GM18868 (cell line): ENCODE measurements at regions not wholly inside any gene's neighbourhood (a gene's known extent, or its start where the extent isn't known, plus 50 kb on each side); places are given as distances from the start of the nearest gene placed in this dataset.
"Not testable (repeated sequence)": the region's sequence is repeated elsewhere in the genome, so short reads cannot be mapped to it uniquely, and the experiment has no call there.

Source experiments
- ATAC-seq: cut with Tn5 transposase; IDR thresholded peaks from one replicate; pipeline ENCODE4 v1.9.1; 2021; ENCODE audit warnings: mild to moderate bottlenecking, moderate library complexity; ENCODE audit not compliant: unreplicated experiment

DNA sequence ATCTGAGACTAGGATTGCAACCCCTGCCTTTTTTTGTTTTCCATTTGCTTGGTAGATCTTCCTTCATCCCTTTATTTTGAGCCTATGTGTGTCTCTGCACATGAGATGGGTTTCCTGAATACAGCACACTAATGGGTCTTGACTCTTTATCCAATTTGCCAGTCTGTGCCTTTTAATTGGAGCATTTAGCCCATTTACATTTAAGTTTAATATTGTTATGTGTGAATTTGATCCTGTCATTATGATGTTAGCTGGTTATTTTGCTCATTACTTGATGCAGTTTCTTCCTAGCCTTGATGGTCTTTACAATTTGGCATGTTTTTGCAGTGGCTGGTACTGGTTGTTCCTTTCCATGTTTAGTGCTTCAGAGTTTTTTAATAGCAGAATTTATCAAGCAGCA, 228.4 kb upstream of the ADRA1B start:
- ATAC-seq: not testable (repeated sequence)

DNA sequence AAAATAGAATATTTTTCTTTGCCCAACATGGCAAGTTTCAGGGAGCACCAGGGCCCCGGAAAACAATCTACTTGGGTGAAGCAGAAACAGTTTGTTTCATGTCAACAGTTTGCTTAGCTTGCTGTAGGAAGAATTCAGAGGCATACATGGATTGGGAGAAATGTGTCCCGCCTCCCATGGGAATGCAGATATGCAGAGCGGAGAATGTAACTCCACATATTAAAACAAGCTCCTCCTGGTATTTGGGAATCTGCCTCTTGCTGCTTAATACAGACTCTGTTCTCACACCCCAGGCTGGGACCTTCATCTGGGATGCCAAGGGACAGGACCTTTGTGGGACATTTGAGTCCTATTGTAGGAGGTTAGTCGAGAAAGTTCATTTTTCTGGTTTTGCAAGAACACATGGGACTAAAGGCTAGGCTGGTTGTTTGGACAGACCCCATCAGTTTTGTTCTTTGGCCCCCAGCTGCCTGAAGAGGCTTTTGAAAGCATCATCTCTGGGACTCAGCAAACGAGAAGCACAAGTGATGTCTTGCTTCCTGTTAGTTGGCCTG, 220.5 kb upstream of the ADRA1B start:
- ATAC-seq: no peak

- ATAC-seq: no peak
Observed at GRCh38 chr5:159697530-159697929, 218.8 kb upstream of the ADRA1B start.

DNA sequence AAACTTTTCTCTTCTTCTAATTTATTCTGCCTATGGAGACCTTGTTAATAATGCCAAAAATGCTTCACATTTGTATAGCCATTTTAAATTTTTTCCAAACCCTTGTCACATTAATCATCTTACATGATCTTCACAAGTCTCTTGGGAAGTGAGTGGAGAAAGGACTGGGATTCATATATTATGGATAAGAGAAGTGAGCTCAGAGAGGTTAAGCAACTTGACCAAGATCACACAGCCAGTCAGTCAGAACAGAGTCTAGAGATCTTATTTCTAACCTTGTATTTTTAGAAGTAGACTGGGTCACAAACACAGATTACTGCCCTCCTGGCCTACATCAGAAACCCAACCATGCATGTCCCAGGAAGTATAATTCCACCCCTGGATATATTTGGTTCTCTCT, 218.0 kb upstream of the ADRA1B start:
- no peak for ATAC-seq

- no peak for ATAC-seq
Observed at GRCh38 chr5:159700016-159700415, 216.3 kb upstream of the ADRA1B start.

- ATAC-seq: no peak
Observed at GRCh38 chr5:159702301-159702700, 214.0 kb upstream of the ADRA1B start.

- no peak for ATAC-seq
Observed at GRCh38 chr5:159702826-159703225, 213.5 kb upstream of the ADRA1B start.

DNA sequence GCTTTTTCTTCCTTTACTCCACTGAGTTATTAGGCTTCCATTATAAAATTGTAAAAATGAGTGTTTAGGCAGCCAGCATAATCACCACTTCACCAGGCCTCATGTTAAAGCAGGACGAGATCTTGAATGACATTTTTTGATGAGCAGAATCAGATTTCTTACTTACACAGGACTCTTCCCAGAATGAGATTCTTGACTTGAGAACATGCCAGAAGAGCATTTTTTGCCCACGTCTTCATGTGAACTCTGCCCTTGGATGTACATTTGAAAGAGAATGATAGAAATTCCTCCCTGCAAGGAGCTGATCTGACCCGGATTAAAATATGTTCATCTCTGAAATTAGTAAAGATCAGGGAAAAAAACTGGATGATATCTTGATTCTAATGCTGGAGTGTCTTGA, 212.1 kb upstream of the ADRA1B start:
- ATAC-seq: no peak

GRCh38 chr5:159705948-159706347, 210.3 kb upstream of the ADRA1B start:
- no peak for ATAC-seq

GRCh38 chr5:159708090-159708489, 208.2 kb upstream of the ADRA1B start:
- no peak for ATAC-seq

- no peak for ATAC-seq
Observed at GRCh38 chr5:159712672-159713071, 203.6 kb upstream of the ADRA1B start.

DNA sequence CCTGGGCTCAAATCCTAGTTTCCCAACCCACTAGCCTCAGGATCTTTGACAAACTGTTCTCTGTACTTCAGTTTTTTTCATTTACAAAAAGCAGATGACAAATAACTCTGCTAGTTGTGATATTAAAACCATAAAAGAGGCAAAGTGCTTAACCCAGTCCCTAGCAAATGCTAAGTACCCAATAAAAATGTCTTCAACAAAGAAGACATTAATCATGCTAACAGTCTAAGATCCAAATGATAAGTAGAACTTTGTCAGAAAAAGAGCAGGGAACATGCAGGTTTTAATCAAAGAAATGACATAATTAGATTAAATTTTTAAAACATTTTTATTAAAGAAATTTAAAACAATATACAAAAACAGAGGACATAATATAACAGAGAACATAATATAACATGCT, 203.0 kb upstream of the ADRA1B start:
- no peak for ATAC-seq

DNA sequence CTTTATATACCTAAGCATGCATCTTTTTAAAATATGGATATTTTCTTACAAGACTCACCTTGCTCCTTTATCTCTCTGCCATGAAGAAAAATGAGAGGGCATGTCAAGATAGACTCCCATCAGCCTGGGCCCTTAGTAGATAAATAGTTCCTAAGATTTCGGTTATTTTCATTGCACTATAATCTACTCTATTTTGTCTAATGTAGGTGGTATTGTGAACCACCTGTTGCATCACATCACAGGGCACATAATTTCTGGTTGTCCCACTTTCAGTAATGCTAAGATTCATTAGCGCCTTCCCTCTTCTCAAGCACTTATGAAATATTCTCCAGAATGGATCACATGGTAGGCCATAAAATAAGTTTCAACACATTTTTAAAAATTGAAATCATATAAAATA, 202.5 kb upstream of the ADRA1B start:
- no peak for ATAC-seq

GRCh38 chr5:159725475-159725874, 190.8 kb upstream of the ADRA1B start:
- ATAC-seq: no peak

- no peak for ATAC-seq
Observed at GRCh38 chr5:159727167-159727566, 189.1 kb upstream of the ADRA1B start.

DNA sequence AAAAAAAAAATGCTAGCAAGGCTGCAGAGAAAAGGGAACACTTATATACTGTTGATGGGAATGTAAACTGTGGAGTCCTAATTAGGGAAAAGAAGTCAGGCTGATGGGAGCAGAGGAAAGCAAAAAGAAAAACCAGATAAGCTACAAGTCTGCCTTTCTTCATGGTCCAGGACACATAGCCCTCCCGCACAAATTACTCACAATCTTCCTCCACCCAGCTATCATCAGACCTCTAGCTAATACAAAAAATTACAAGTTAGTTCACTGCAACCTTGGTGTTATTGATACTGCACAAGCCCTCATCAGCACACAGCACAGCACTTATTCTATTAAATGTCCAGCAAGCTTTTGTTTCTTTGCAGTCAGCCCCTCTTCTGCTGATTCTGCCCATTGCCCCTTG, 186.0 kb upstream of the ADRA1B start:
- ATAC-seq: no peak

GRCh38 chr5:159732220-159732619, 184.1 kb upstream of the ADRA1B start:
- ATAC-seq: no peak

- no peak for ATAC-seq
Observed at GRCh38 chr5:159734366-159734765, 181.9 kb upstream of the ADRA1B start.

- ATAC-seq: no peak
Observed at GRCh38 chr5:159735036-159735435, 181.2 kb upstream of the ADRA1B start.

- ATAC-seq: no peak
Observed at GRCh38 chr5:159735749-159736660, 180.3 kb upstream of the ADRA1B start.

DNA sequence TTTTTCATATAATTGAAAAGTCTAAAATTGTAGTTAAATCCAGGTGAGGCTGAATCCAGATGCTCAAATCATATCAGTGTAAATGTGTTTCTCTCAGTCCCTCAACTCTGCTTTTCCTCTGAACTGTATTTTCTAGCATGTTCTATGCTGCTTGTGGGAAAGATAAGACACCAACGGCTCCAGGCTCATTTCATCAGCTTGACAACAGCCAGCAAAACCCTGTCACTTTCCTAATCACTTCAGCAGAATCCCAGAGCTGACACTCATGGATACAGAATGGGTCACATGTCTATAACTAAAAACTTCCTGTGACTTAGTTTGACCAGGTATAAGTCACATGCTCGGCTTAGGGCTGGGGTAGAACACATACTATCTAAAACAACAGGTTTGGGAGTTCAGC, 179.4 kb upstream of the ADRA1B start:
- ATAC-seq: no peak

GRCh38 chr5:159737263-159737662, 179.0 kb upstream of the ADRA1B start:
- ATAC-seq: no peak
